ENCODE measurements at regions not wholly inside any gene's neighbourhood (a gene's known extent, or its start where the extent isn't known, plus 50 kb on each side); places are given as distances from the start of the nearest gene placed in this dataset.

DNA sequence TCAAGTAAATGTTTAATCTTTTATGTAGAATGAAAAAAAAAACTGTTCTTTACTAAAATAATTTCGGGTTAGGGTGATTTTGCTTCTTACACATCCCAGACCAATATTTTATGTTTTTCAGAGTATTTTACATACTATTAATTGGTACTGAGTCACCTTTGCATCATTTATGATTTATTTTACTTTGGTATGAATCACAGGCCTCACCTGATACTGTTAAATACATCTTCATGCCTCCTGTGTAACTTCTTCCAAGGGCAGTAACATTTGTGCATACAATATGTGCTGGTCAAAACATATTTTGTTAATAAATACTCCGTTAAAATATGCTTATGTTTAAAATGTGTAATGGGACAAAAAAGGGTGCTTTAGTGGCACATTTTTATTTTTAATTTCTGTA, 529.6 kb downstream of the ZNF674 start:
- TF ChIP-seq CTCF (IDR thresholded peaks at IDR 0.05) (no peak), EZH2 (IDR thresholded peaks at IDR 0.05) (no peak), EZH2phosphoT487 (IDR thresholded peaks at IDR 0.05) (no peak)

Measured in neural progenitor cell (in vitro differentiated cells).